NCI-H146 treated with DMSO at 0.1 percent for 48 hours (cell line): ENCODE measurements at regions not wholly inside any gene's neighbourhood (a gene's known extent, or its start where the extent isn't known, plus 50 kb on each side); places are given as distances from the start of the nearest gene placed in this dataset.

Experiments
- DNase-seq: peaks from one replicate; lab custom pipeline; 2025; ENCODE audit not compliant: unreplicated experiment; lab: John Stamatoyannopoulos, UW

- peak; percentile 1 for DNase-seq
Observed at GRCh38 chr1:229025576-229025975, 245.3 kb upstream of the RAB4A start.

GRCh38 chr1:229027158-229027557, 243.8 kb upstream of the RAB4A start:
- no peak for DNase-seq

DNA sequence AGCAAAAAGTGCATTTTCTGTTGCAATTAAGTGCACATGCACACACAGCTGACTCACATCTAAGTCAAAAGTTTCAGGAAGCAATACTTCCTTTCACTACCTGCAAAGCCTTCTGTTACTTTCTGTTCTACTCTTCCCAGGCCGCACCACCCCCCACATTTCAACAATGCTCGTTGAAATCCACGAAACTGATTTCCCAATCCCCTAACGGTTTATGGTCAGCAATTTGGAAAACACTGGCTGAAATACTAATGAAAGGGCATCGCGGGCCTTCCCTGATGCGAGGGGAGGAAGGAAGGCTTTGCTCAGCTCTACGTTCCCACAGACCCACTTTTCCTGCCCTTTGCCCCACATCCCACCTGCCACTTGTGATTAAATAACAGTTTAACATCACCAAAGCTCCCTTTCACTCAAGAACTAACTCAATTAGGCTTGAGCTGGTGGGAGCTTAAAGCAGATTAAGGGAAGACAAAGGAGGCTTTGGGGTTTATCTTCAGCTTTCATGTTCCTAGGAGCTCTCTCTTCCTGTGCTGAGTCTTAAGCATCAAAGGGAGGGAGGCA, 243.2 kb upstream of the RAB4A start:
- DNase-seq, result no peak

- DNase-seq, result no peak
Observed at GRCh38 chr1:229028544-229028943, 242.4 kb upstream of the RAB4A start.

DNA sequence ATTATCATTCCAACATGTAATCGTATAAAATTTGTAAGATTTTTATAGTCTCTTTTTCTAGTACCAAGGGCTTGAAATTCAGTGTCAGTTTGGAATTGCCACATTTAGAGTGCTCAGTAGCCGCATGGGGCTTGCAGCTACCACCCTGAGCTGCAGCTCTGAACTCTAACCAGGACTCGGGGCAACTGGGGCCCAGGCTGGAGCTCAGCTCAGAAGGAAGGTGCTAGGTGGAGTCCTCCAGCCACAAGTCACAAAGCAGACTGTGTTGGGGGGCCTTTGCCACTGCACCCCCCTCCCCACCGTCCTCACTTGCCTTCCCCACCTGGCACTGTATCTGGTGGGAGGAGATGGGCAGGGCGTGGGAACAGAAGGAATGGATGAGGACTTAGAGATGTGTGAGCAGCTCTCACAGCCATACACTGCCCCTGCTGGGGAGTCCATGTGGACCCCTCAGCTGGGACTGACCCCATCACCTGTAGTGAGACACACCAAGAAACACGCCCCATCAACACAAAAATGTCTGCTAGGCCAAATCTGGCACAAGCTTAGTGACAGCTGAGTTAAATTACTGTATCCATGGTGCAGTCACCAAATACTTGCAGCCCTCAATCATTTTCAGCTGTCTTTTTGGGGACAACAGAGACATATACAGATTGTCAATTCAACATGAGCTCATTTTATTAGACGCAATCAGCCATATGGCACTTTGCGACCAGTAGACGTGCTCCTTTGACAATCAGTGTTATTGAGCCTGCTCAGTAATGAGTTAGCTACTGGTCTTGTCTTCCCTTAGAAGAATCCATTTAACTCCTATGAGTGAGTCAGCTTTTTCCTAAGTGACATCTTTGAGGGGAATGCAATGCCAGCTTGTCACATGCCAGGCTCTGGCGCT, 241.7 kb upstream of the RAB4A start:
- DNase-seq, result no peak

GRCh38 chr1:229029879-229030235, 241.1 kb upstream of the RAB4A start:
- DNase-seq, result no peak

DNA sequence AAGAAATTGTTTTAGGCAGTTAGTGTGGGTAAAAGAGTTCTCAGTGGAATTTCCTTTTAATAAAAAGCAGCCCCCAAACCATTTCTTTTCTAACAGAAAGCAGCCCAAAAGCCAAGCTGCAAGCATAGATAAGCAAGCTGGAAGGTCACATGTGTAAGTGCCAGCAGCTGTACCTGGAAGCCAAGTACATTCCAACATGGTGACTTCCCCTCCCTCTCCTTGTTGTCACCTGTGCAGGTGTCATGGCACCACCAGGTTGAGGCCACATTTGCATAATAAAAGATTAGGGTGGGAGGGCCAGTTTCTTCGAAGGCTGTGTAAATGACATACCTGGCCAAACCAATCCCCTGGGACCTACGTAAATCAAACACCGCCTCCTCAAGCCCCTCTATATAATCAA, 240.3 kb upstream of the RAB4A start:
- DNase-seq, result no peak

DNA sequence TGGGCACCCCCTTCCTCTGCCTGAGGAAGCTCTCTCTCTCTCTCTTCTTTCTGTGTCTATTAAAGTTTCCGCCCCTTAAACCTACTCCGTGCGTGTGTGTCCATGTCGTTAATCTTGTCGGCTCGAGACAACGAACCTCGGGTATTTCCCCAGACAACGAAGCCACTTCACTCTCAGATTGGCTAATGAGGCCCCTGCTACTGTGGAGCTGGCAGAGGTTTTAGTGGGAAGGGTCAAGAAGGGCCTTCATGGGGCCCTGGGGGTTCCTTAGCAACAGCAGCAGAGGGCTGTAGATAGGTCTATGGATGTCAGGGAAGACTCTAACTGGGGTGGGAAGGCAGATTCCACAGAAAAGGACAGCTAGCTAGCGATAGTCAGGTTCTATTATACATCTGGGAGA, 239.8 kb upstream of the RAB4A start:
- DNase-seq, result no peak

DNA sequence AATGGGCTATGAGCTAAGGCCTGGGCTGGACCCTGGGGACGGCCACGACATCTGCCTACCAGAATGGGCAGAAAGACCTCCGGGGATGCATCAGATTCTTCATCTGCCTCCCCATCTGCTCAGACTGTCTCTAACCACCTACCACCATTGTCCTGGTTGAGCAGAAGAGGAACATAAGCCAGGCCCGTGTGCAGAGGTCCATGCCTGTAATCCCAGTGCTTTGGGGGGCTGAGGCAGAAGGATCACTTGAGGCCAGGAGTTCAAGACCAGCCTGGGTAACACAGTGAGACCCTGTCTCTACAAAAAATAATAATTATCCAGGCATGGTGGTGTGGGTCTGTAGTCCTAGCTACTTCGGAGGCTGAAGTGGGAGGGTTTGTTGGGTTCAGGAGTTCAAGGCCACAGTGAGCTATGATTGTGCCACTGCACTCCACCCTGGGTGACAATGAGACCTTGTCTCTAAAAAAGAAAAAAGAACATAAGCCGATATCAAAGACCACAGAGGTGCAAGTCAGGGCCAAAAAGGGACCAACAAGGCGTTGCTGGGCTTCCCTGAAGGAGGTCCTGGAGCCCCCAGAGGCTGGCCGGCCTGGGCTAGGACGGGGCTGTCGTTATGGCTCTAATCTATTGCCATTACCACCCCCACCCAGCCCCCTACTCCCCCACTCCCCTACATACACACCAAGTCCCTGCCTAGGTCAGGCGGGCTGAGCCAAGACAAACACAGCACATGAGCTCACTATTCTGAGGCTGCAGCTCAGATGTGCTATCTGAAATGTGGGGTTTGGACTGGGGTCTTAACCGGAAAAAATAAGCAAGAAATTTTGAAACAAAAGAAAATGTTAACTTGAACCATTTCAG, 239.2 kb upstream of the RAB4A start:
- no peak for DNase-seq

- no peak for DNase-seq
Observed at GRCh38 chr1:229032375-229032774, 238.5 kb upstream of the RAB4A start.

- DNase-seq, result no peak
Observed at GRCh38 chr1:229033480-229033879, 237.4 kb upstream of the RAB4A start.

GRCh38 chr1:229034342-229034741, 236.6 kb upstream of the RAB4A start:
- DNase-seq, result no peak

DNA sequence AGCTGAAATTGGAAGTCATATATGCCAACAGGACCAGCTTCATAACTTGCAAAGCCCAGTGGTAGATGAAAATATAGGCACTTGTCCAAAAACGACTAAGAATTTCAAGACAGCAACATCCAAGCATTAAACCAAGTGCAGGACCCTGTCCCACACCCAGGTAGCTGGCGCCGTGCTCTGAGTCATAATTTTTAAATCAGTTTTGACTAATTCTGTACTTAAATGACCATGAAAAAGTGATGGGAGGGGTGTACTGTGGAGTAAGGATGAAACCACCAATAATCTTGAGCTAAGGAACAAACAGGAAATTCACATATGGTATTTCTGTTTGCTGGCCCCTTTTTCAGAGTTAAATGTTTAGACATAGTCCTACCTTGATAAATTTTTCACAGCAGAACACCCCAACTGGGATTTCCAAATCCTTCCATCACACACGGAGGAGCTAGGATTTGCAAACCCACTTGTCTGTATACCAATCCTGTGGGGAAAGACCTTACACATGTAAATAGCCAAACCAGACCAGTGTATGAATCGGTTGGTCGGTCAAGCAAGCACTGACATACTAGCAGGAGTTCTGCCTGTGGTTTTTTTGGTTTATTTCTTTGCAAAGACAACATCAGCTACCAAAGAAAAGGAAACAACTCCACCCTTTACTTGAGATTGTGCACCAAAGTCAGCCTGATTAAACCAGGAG, 235.7 kb upstream of the RAB4A start:
- DNase-seq, result no peak

DNA sequence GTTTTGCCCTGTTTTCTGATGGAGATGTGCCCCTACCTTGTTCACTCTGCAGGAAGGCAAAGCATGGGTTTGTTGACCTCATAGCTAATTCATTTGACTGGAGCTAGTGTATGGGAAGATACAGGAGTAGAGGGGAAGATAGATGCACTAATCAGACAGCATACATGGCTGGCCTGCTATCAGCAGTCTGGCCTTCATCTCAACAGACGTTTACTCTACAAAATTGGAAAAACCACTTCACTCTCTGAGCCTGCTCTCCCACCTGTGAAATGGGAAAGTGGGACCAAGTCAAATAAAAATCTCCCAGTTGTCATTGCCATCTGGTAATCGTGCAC, 235.2 kb upstream of the RAB4A start:
- no peak for DNase-seq

DNA sequence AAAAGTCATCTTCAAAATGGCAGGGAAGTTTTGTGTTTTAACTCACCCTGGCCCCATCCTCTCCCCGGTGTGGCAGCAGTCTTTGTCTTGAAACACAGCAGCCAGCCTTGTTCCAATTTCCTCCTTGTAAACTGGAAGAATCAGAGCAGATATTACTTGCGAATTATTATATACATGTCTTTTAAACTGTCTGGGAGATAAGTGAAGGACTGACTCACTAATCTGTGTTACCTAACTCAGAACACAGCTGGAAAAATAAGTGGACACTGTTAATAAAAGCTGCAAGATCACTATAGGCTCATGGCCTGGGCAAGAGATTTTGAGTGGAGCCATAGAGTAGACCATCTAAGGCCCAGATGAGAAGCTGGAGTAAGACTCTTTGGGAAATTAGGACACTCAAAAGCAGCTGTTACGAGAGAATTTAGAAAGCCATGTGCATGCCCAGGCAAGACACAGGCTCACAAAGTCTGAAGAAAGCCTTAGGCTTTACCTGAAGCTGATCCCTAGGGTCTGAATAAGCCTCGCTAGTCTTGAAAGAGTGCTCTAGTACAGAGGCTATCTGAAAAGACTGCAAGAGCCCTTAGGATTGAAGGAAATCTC, 233.0 kb upstream of the RAB4A start:
- DNase-seq, result no peak

GRCh38 chr1:229040630-229041358, 230.1 kb upstream of the RAB4A start:
- DNase-seq, result no peak

- no peak for DNase-seq
Observed at GRCh38 chr1:229041946-229042345, 229.0 kb upstream of the RAB4A start.

DNA sequence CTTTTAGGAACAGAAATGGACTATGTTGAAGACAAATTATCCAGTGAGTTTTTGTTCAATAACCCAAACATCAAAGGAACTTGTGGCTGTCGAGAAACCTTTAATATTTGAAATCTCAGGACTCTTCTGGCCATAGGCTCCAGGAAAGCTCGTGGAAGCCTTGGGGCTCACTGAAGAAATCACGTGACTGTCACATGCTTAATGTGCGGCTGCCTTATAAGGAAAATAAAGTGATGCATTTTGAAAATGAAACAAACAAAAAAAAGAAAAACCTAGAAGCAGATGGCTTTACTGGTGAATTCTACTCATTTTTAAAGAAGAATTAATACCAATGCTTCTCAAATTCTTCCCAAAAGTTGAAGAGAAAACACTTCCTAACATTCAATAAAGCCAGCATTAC, 228.4 kb upstream of the RAB4A start:
- DNase-seq, result no peak

GRCh38 chr1:229043115-229043514, 227.8 kb upstream of the RAB4A start:
- DNase-seq, result no peak

GRCh38 chr1:229046251-229046853, 224.6 kb upstream of the RAB4A start:
- DNase-seq, result no peak
